ENCODE measurements at regions not wholly inside any gene's neighbourhood (a gene's known extent, or its start where the extent isn't known, plus 50 kb on each side); places are given as distances from the start of the nearest gene placed in this dataset.

- Histone ChIP-seq H3K27me3 (ENCODE audit: control insufficient read depth, insufficient read depth, low read length) (no peaks in the 10 kb centered on the region), H3K36me3 (ENCODE audit: control insufficient read depth, insufficient read depth, low read length) (no peaks in the 10 kb centered on the region)
- DNase-seq (ENCODE audit: low read depth in 4 of 6, low spot score in 6 of 6), result no peak
Measured at GRCh38 chr10:8590518-8590917, 536.0 kb downstream of the GATA3 start.

GRCh38 chr10:8591640-8592039 lies 537.2 kb downstream of the GATA3 start:
- no peaks in the 10 kb centered on the region for H3K36me3 ChIP-seq (ENCODE audit: control insufficient read depth, insufficient read depth, low read length)
- no peaks in the 10 kb centered on the region for H3K27me3 ChIP-seq (ENCODE audit: control insufficient read depth, insufficient read depth, low read length)
- no peak for DNase-seq (ENCODE audit: low read depth in 4 of 6, low spot score in 6 of 6)
- no peaks in the 10 kb centered on the region for H3K9me3 ChIP-seq (ENCODE audit: control insufficient read depth, insufficient read depth, low read length)
- H3K27ac ChIP-seq (ENCODE audit: low read depth, low read length), result no peak overlapping the region
- H3K4me1 ChIP-seq (ENCODE audit: control insufficient read depth, insufficient read depth, low read length), result no peaks in the 10 kb centered on the region
- no peak overlapping the region for H3K4me3 ChIP-seq (ENCODE audit: low read depth, low read length)
- WGBS (ENCODE audit: insufficient coverage), result no CpG with 5 or more reads among the region's 7 CpGs

More at GRCh38 chr10:8590518-8590917, 536.0 kb downstream of the GATA3 start:
- no peaks in the 10 kb centered on the region for H3K4me1 ChIP-seq (ENCODE audit: control insufficient read depth, insufficient read depth, low read length)
- H3K27ac ChIP-seq (ENCODE audit: low read depth, low read length), result no peak overlapping the region
- H3K9me3 ChIP-seq (ENCODE audit: control insufficient read depth, insufficient read depth, low read length), result no peaks in the 10 kb centered on the region
- no peak overlapping the region for H3K4me3 ChIP-seq (ENCODE audit: low read depth, low read length)

- Histone ChIP-seq H3K27me3 (ENCODE audit: control insufficient read depth, insufficient read depth, low read length) (no peaks in the 10 kb centered on the region), H3K4me3 (ENCODE audit: low read depth, low read length) (no peak overlapping the region), H3K4me1 (ENCODE audit: control insufficient read depth, insufficient read depth, low read length) (no peaks in the 10 kb centered on the region), H3K9me3 (ENCODE audit: control insufficient read depth, insufficient read depth, low read length) (no peaks in the 10 kb centered on the region), H3K27ac (ENCODE audit: low read depth, low read length) (no peak overlapping the region), H3K36me3 (ENCODE audit: control insufficient read depth, insufficient read depth, low read length) (no peaks in the 10 kb centered on the region)
- WGBS (ENCODE audit: insufficient coverage), result 100% methylated on average over 2 of the region's 8 CpGs
- DNase-seq (ENCODE audit: low read depth in 4 of 6, low spot score in 6 of 6), result no peak
Measured at GRCh38 chr10:8594176-8594575, 539.7 kb downstream of the GATA3 start.

- 83% methylated on average over 2 of the region's 5 CpGs for WGBS (ENCODE audit: insufficient coverage)
- H3K4me3 ChIP-seq (ENCODE audit: low read depth, low read length), result no peak overlapping the region
- no peaks in the 10 kb centered on the region for H3K36me3 ChIP-seq (ENCODE audit: control insufficient read depth, insufficient read depth, low read length)
- no peaks in the 10 kb centered on the region for H3K27me3 ChIP-seq (ENCODE audit: control insufficient read depth, insufficient read depth, low read length)
- H3K4me1 ChIP-seq (ENCODE audit: control insufficient read depth, insufficient read depth, low read length), result no peaks in the 10 kb centered on the region
- DNase-seq (ENCODE audit: low read depth in 4 of 6, low spot score in 6 of 6), result no peak
- no peaks in the 10 kb centered on the region for H3K9me3 ChIP-seq (ENCODE audit: control insufficient read depth, insufficient read depth, low read length)
- no peak overlapping the region for H3K27ac ChIP-seq (ENCODE audit: low read depth, low read length)
Measured at GRCh38 chr10:8594711-8595110, 540.2 kb downstream of the GATA3 start.

- Histone ChIP-seq H3K4me3 (ENCODE audit: low read depth, low read length) (no peak overlapping the region), H3K36me3 (ENCODE audit: control insufficient read depth, insufficient read depth, low read length) (no peaks in the 10 kb centered on the region), H3K9me3 (ENCODE audit: control insufficient read depth, insufficient read depth, low read length) (no peaks in the 10 kb centered on the region), H3K4me1 (ENCODE audit: control insufficient read depth, insufficient read depth, low read length) (no peaks in the 10 kb centered on the region), H3K27ac (ENCODE audit: low read depth, low read length) (no peak overlapping the region), H3K27me3 (ENCODE audit: control insufficient read depth, insufficient read depth, low read length) (no peaks in the 10 kb centered on the region)
- no peak for DNase-seq (ENCODE audit: low read depth in 4 of 6, low spot score in 6 of 6)
- no CpG with 5 or more reads among the region's 3 CpGs for WGBS (ENCODE audit: insufficient coverage)
Measured at GRCh38 chr10:8595140-8595539, 540.7 kb downstream of the GATA3 start.

- Histone ChIP-seq H3K9me3 (ENCODE audit: control insufficient read depth, insufficient read depth, low read length) (no peaks in the 10 kb centered on the region), H3K36me3 (ENCODE audit: control insufficient read depth, insufficient read depth, low read length) (no peaks in the 10 kb centered on the region), H3K27me3 (ENCODE audit: control insufficient read depth, insufficient read depth, low read length) (no peaks in the 10 kb centered on the region), H3K27ac (ENCODE audit: low read depth, low read length) (no peak overlapping the region), H3K4me3 (ENCODE audit: low read depth, low read length) (no peak overlapping the region), H3K4me1 (ENCODE audit: control insufficient read depth, insufficient read depth, low read length) (no peaks in the 10 kb centered on the region)
- DNase-seq (ENCODE audit: low read depth in 4 of 6, low spot score in 6 of 6), result no peak
- WGBS (ENCODE audit: insufficient coverage), result 87% methylated on average over 3 of the region's 5 CpGs
Measured at GRCh38 chr10:8596929-8597472, 542.5 kb downstream of the GATA3 start.

GRCh38 chr10:8600192-8600591 lies 545.7 kb downstream of the GATA3 start:
- no peaks in the 10 kb centered on the region for H3K36me3 ChIP-seq (ENCODE audit: control insufficient read depth, insufficient read depth, low read length)
- H3K9me3 ChIP-seq (ENCODE audit: control insufficient read depth, insufficient read depth, low read length), result no peaks in the 10 kb centered on the region
- H3K4me3 ChIP-seq (ENCODE audit: low read depth, low read length), result no peak overlapping the region
- no peaks in the 10 kb centered on the region for H3K4me1 ChIP-seq (ENCODE audit: control insufficient read depth, insufficient read depth, low read length)
- H3K27ac ChIP-seq (ENCODE audit: low read depth, low read length), result no peak overlapping the region
- WGBS (ENCODE audit: insufficient coverage), result 100% methylated on average over 1 of the region's 3 CpGs
- H3K27me3 ChIP-seq (ENCODE audit: control insufficient read depth, insufficient read depth, low read length), result no peaks in the 10 kb centered on the region
- no peak for DNase-seq (ENCODE audit: low read depth in 4 of 6, low spot score in 6 of 6)

- Histone ChIP-seq H3K4me3 (ENCODE audit: low read depth, low read length) (no peak overlapping the region), H3K27me3 (ENCODE audit: control insufficient read depth, insufficient read depth, low read length) (no peaks in the 10 kb centered on the region), H3K9me3 (ENCODE audit: control insufficient read depth, insufficient read depth, low read length) (peaks cover 5% of the 10 kb centered on the region), H3K27ac (ENCODE audit: low read depth, low read length) (no peak overlapping the region), H3K4me1 (ENCODE audit: control insufficient read depth, insufficient read depth, low read length) (no peaks in the 10 kb centered on the region), H3K36me3 (ENCODE audit: control insufficient read depth, insufficient read depth, low read length) (no peaks in the 10 kb centered on the region)
- WGBS (ENCODE audit: insufficient coverage), result no CpG with 5 or more reads among the region's 1 CpG
- no peak for DNase-seq (ENCODE audit: low read depth in 4 of 6, low spot score in 6 of 6)
Measured at GRCh38 chr10:8602821-8603220, 548.3 kb downstream of the GATA3 start.

GRCh38 chr10:8614054-8614565 lies 559.6 kb downstream of the GATA3 start:
- whole genome bisulfite sequencing (ENCODE audit: insufficient coverage), result no CpG with 5 or more reads among the region's 6 CpGs
- no peak for DNase-seq (ENCODE audit: low read depth in 4 of 6, low spot score in 6 of 6)
- H3K36me3 ChIP-seq (ENCODE audit: control insufficient read depth, insufficient read depth, low read length), result no peaks in the 10 kb centered on the region
- H3K4me3 ChIP-seq (ENCODE audit: low read depth, low read length), result no peak overlapping the region
- no peak overlapping the region for H3K27ac ChIP-seq (ENCODE audit: low read depth, low read length)
- H3K4me1 ChIP-seq (ENCODE audit: control insufficient read depth, insufficient read depth, low read length), result no peaks in the 10 kb centered on the region
- no peaks in the 10 kb centered on the region for H3K27me3 ChIP-seq (ENCODE audit: control insufficient read depth, insufficient read depth, low read length)
- H3K9me3 ChIP-seq (ENCODE audit: control insufficient read depth, insufficient read depth, low read length), result no peaks in the 10 kb centered on the region

- 80% methylated on average over 1 of the region's 4 CpGs for WGBS (ENCODE audit: insufficient coverage)
- no peak overlapping the region for H3K4me3 ChIP-seq (ENCODE audit: low read depth, low read length)
- no peak for DNase-seq (ENCODE audit: low read depth in 4 of 6, low spot score in 6 of 6)
- no peaks in the 10 kb centered on the region for H3K36me3 ChIP-seq (ENCODE audit: control insufficient read depth, insufficient read depth, low read length)
- no peaks in the 10 kb centered on the region for H3K9me3 ChIP-seq (ENCODE audit: control insufficient read depth, insufficient read depth, low read length)
- no peak overlapping the region for H3K27ac ChIP-seq (ENCODE audit: low read depth, low read length)
- H3K27me3 ChIP-seq (ENCODE audit: control insufficient read depth, insufficient read depth, low read length), result no peaks in the 10 kb centered on the region
- H3K4me1 ChIP-seq (ENCODE audit: control insufficient read depth, insufficient read depth, low read length), result no peaks in the 10 kb centered on the region
Measured at GRCh38 chr10:8615118-8615517, 560.6 kb downstream of the GATA3 start.
